Endothelial cell of umbilical vein (primary cell): ENCODE measurements at regions not wholly inside any gene's neighbourhood (a gene's known extent, or its start where the extent isn't known, plus 50 kb on each side); places are given as distances from the start of the nearest gene placed in this dataset.

Experiments
- BruUV-seq: library from RNA; stranded (reverse); fragments of 400-500 nt; replicated peaks from 2 replicates; lab custom pipeline; 2021; lab: Mats Ljungman, UMichigan
- CTCF ChIA-PET: fragments of 300-600, 350-600 bp; sonication (Branson Sonifier 250); formaldehyde crosslinking; loops from one replicate; lab custom pipeline; 2021; ENCODE audit warnings: antibody characterized with exemption, inconsistent platforms; lab: Charles Lee
- POLR2A ChIA-PET: fragments of 300-600, 350-600 bp; sonication (Branson Sonifier 250); formaldehyde crosslinking; loops from one replicate; lab custom pipeline; 2021; ENCODE audit warnings: antibody characterized with exemption, inconsistent platforms; lab: Charles Lee
- DNase-seq: peaks from one replicate; pipeline ENCODE4 v3.0.0-alpha.2; 2011; ENCODE audit warnings: low read depth, low spot score
- FAIRE-seq: peaks from 2 replicates; lab custom pipeline; 2011; peaks lifted over from hg19 to GRCh38; lab: Jason Lieb, UNC
- H2AFZ ChIP-seq: 2 replicates; pipeline ENCODE4 v1.6.0; 2012; ENCODE audit warnings: low read depth, low read length, control low read depth, inconsistent platforms
- H3K27ac ChIP-seq: 2 replicates; pipeline ENCODE4 v1.5.1; 2011; ENCODE audit warnings: low read depth, mild to moderate bottlenecking, control low read depth, low read length, moderate library complexity; ENCODE audit not compliant: insufficient read depth
- H3K27me3 ChIP-seq, 2 experiments: 2 replicates each; pipeline versions ENCODE4 v1.6.0 to v1.6.1; 2011; ENCODE audit warnings: low read length in 2 of 2, mixed read lengths in 1 of 2; ENCODE audit not compliant: control insufficient read depth in 2 of 2, insufficient read depth in 2 of 2
- H3K36me3 ChIP-seq, 2 experiments: 2 replicates in 1 of 2; 3 replicates in 1 of 2; pipeline ENCODE4 v1.5.1; 2011; ENCODE audit warnings: low read length in 2 of 2, mild to moderate bottlenecking in 1 of 2, moderate library complexity in 1 of 2; ENCODE audit not compliant: control insufficient read depth in 2 of 2, insufficient read depth in 2 of 2; ENCODE audit errors: extremely low read depth in 1 of 2
- H3K4me1 ChIP-seq: 3 replicates; pipeline ENCODE4 v1.5.1; 2011; ENCODE audit warnings: mild to moderate bottlenecking, low read length; ENCODE audit not compliant: control insufficient read depth, insufficient read depth; ENCODE audit errors: extremely low read depth
- H3K4me2 ChIP-seq: 2 replicates; pipeline ENCODE4 v1.6.1; 2011; ENCODE audit warnings: low read length, control low read depth, mixed read lengths; ENCODE audit not compliant: insufficient read depth
- H3K4me3 ChIP-seq, 3 experiments: fragments of 200-600 bp in 1 of 3; sonication (generic), shearing (Covaris generic) in 1 of 3; replicated peaks in 1 of 3; 2 replicates each; pipeline ENCODE4 v1.5.1; 2011 to 2016; ENCODE audit warnings: control low read depth in 3 of 3, low read length in 3 of 3, mild to moderate bottlenecking in 2 of 3, inconsistent platforms in 1 of 3, low read depth in 1 of 3, moderate library complexity in 1 of 3; ENCODE audit not compliant: insufficient read depth in 1 of 3
- H3K79me2 ChIP-seq: 2 replicates; pipeline ENCODE4 v1.6.0; 2012; ENCODE audit warnings: low read length, inconsistent platforms; ENCODE audit not compliant: control insufficient read depth, insufficient read depth
- H3K9ac ChIP-seq: replicated peaks from 2 replicates; pipeline ENCODE3; 2011; ENCODE audit warnings: low read length, control low read depth; ENCODE audit not compliant: insufficient read depth; ENCODE audit errors: extremely low read depth
- H3K9me1 ChIP-seq: replicated peaks from 3 replicates; pipeline ENCODE4 v1.6.0; 2011; ENCODE audit warnings: mild to moderate bottlenecking, low read length; ENCODE audit not compliant: control insufficient read depth, insufficient read depth; ENCODE audit errors: extremely low read depth
- H3K9me3 ChIP-seq: replicated peaks from 2 replicates; pipeline ENCODE4 v1.5.1; 2012; ENCODE audit warnings: low read length, inconsistent platforms; ENCODE audit not compliant: control insufficient read depth, insufficient read depth
- H4K20me1 ChIP-seq: replicated peaks from 2 replicates; pipeline ENCODE3; 2011; ENCODE audit warnings: mild to moderate bottlenecking, low read length; ENCODE audit not compliant: control insufficient read depth, insufficient read depth; ENCODE audit errors: extremely low read depth
- EZH2 ChIP-seq: IDR thresholded peaks from 2 replicates; pipeline ENCODE4 v1.6.1; 2012; ENCODE audit warnings: borderline replicate concordance, low read depth, mild to moderate bottlenecking, moderate library complexity, low read length, inconsistent platforms; ENCODE audit not compliant: severe bottlenecking
- FOS ChIP-seq: IDR thresholded peaks from 2 replicates; pipeline ENCODE4 v1.6.1; 2011; ENCODE audit warnings: mild to moderate bottlenecking, low read length, moderate library complexity, borderline replicate concordance; ENCODE audit not compliant: insufficient read depth
- GATA2 ChIP-seq: IDR thresholded peaks from 2 replicates; pipeline ENCODE4 v1.7.0; 2011; ENCODE audit warnings: low read depth, mild to moderate bottlenecking, moderate library complexity, mixed read lengths, low read length; ENCODE audit not compliant: insufficient read length, insufficient read depth
- JUN ChIP-seq: IDR thresholded peaks from 2 replicates; pipeline ENCODE4 v1.6.1; 2011; ENCODE audit warnings: borderline replicate concordance, low read depth; ENCODE audit not compliant: insufficient read length, insufficient read depth
- MYC ChIP-seq: IDR thresholded peaks from one replicate; pipeline ENCODE4 v1.6.1; 2011; ENCODE audit warnings: mild to moderate bottlenecking, low read depth, low read length
- POLR2A ChIP-seq: IDR thresholded peaks from 2 replicates; pipeline ENCODE4 v1.6.1; 2012; ENCODE audit warnings: low read depth, mild to moderate bottlenecking, control low read depth, low read length
- POLR2AphosphoS5 ChIP-seq: IDR thresholded peaks from 2 replicates; pipeline ENCODE4 v1.6.1; 2012; ENCODE audit warnings: low read depth, mild to moderate bottlenecking, control low read depth, low read length, moderate library complexity; ENCODE audit not compliant: insufficient read depth
- dilution Hi-C: fragments of 300-500 bp; cut with MboI; formaldehyde crosslinking; loops from one replicate; pipeline ENCODE4 v1.15.0; 2019; ENCODE audit warnings: low sequenced_read_pairs; ENCODE audit not compliant: extremely low pct_ligation_motif_present
- intact Hi-C: fragments of 100-400 bp; cut with micrococcal nuclease; formaldehyde crosslinking; loops from one replicate; pipeline ENCODE4 v1.10.0; 2022
- TF ChIP-seq, protein P1 (sequence below), 2 donors: IDR thresholded peaks; 1 replicate in 1 of 2; 2 replicates in 1 of 2; pipeline ENCODE4 v1.5.1; 2011; ENCODE audit warnings: low read length in 2 of 2, mild to moderate bottlenecking in 2 of 2, moderate library complexity in 2 of 2, control low read depth in 1 of 2, inconsistent platforms in 1 of 2, low read depth in 1 of 2; ENCODE audit not compliant: insufficient read depth in 1 of 2; ENCODE audit errors: extremely low read depth in 1 of 2
- TF ChIP-seq, protein P2 (sequence below): IDR thresholded peaks from 2 replicates; pipeline ENCODE4 v1.6.1; 2011; ENCODE audit not compliant: insufficient read depth, insufficient read length

DNA sequence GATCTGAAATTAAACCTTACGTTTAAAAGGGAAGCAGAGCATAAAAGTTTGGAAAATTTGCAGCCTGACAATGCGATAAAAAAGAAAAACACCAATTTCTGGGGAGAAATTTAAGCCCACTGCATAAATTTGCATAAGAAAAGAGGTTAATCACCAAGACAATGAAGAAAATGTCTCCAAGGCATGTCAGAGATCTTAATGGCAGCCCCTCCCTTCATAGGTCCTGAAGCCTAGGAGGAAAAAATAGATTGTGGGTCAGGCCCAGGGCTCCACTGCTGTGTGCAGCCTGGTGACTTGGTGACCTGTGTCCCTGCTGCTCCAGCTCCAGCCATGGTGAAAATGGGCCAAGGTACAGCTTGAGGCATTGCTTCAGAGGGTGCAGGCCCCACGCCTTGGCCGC, 264.0 kb upstream of the CT83 start:
- H3K9me1 ChIP-seq: no peaks in the 10 kb centered on the region
- FAIRE-seq (no peak), DNase-seq (no peak)
- H4K20me1 ChIP-seq: no peaks in the 10 kb centered on the region
- intact Hi-C loops (no loop called here), dilution Hi-C loops (no loop called here)
- H3K4me2 ChIP-seq: no peak overlapping the region
- no peaks in the 10 kb centered on the region for H3K36me3 ChIP-seq
- no peak overlapping the region for H3K27ac ChIP-seq
- no peaks in the 10 kb centered on the region for H3K9me3 ChIP-seq
- no TSS peak for BruUV-seq
- H3K4me1 ChIP-seq: no peaks in the 10 kb centered on the region
- CTCF ChIA-PET: no interaction called here
- TF ChIP-seq POLR2AphosphoS5 (no peak), FOS (no peak), MYC (no peak), EZH2 (no peak), JUN (no peak), GATA2 (no peak), POLR2A (no peak)
- TF ChIP-seq, protein P1, sequence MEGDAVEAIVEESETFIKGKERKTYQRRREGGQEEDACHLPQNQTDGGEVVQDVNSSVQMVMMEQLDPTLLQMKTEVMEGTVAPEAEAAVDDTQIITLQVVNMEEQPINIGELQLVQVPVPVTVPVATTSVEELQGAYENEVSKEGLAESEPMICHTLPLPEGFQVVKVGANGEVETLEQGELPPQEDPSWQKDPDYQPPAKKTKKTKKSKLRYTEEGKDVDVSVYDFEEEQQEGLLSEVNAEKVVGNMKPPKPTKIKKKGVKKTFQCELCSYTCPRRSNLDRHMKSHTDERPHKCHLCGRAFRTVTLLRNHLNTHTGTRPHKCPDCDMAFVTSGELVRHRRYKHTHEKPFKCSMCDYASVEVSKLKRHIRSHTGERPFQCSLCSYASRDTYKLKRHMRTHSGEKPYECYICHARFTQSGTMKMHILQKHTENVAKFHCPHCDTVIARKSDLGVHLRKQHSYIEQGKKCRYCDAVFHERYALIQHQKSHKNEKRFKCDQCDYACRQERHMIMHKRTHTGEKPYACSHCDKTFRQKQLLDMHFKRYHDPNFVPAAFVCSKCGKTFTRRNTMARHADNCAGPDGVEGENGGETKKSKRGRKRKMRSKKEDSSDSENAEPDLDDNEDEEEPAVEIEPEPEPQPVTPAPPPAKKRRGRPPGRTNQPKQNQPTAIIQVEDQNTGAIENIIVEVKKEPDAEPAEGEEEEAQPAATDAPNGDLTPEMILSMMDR (IDR thresholded peaks at IDR 0.05; ENCODE audit: extremely low read depth in 1 of 2, insufficient read depth in 1 of 2, low read depth in 1 of 2, low read length in 2 of 2): no peak
- TF ChIP-seq, protein P2, sequence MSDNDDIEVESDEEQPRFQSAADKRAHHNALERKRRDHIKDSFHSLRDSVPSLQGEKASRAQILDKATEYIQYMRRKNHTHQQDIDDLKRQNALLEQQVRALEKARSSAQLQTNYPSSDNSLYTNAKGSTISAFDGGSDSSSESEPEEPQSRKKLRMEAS: no peak
- H3K79me2 ChIP-seq: no peaks in the 10 kb centered on the region
- POLR2A ChIA-PET: no interaction called here
- H3K9ac ChIP-seq: no peak overlapping the region
- no peak overlapping the region for H3K4me3 ChIP-seq
- H2AFZ ChIP-seq: no peak overlapping the region
- H3K27me3 ChIP-seq: no peaks in the 10 kb centered on the region
